Stimulated activated CD4-positive, alpha-beta T cell treated with anti-CD3 and anti-CD28 coated beads, Interleukin-4, amount 100 ng/mL, for 24 hours (primary cell): ENCODE measurements at regions not wholly inside any gene's neighbourhood (a gene's known extent, or its start where the extent isn't known, plus 50 kb on each side); places are given as distances from the start of the nearest gene placed in this dataset.
"Not testable (repeated sequence)": the region's sequence is repeated elsewhere in the genome, so short reads cannot be mapped to it uniquely, and the experiment has no call there.

Experiments
- DNase-seq: peaks from one replicate; pipeline ENCODE4 v3.0.0-alpha.2; 2020

DNA sequence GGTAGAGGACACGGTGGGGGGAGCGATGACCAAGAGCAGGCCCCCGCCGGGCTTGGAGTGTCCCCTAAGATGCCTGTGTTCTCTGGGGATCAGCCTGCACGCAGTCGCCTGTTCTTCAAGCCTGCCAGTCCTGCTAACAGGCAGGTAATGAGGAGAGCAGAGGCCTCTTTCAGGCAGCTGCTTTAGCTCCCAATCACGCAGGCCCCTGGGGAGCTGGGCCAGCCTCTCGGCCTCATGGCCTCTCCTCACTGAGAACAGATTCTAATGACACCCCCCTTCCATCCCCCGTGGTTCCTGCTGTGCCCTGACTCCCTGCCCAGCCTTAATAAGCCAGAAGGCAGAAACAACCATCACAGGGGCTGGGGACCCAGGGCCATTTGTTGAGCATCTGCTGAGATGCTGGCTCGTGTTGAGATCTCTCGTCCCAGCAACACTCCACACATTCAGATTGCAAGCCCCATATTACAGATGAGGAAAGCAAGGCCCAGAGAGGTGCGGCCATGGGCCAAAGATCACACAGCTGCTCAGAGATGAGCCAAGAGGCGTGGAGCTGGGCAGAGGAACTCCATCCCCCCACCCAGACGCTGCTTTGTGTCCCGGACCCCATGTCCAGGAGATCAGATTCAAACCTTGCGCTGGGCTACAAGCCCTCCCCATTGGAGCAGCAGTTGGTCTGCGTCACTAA, 71.6 kb upstream of the CASZ1 start:
- DNase-seq = no peak

DNA sequence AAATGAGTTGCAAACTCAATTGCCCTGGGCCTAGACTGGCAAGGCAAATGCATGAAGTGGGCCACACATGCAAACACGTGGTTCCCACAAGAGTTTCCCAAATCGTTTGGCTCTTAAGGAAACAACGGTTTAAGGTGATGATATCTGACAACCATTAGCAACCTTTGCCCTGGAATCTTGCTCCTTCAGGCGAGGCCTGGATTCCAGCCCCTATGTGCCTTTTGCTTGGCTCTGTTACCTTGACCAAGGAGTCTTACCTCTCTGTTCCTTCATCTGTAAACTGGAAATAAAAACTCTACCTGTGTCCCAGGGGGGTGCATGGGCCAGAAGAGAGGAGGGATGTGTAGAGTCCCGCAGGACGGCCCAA, 72.1 kb upstream of the CASZ1 start:
- DNase-seq = no peak

DNA sequence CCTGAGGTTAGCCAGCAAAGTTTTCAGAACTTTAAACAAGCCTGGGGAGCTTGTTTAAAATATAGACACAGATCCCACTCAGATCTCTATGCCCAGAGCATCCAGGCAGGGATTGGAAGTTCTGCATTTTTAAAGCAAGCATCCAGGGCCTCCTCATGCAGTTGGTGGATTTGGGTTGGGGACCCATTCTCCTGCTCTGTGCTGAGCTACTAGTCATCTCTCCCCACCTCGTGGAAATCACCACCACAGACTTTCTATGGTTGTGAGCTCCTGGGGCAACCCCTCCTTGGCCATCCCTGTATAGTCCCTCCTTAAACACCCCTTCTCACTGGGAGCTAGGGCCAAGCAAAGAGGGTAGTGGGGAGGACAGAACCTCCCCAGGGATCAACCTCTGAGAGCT, 73.5 kb upstream of the CASZ1 start:
- no peak for DNase-seq

DNA sequence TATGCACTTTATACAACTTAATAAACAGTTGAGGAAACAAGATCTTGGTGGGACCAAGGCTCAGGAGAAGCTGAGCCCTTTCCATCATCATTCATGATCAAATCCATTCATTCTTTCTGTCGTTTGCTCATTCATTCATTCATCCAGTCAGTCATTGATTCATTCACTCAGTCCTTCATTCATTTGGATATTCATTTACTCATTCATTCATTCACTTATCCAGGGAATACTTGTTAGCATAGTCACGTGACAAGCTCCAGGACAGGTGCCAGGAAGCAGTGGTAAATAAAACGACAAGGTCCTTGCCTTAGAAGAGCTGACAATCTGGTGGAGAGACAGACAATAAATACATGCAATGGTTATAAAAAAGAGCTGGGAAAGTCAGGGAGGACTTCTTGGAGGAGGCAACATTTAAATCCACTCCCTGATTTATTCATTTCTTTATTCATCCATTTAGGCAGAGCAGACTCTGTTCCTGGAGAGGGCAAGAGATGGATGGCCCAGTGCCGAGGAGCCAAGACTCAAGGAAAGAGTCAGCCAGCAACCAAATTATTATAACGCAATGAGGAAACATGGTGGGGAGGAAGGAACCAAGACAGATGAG, 74.1 kb upstream of the CASZ1 start:
- DNase-seq = no peak

DNA sequence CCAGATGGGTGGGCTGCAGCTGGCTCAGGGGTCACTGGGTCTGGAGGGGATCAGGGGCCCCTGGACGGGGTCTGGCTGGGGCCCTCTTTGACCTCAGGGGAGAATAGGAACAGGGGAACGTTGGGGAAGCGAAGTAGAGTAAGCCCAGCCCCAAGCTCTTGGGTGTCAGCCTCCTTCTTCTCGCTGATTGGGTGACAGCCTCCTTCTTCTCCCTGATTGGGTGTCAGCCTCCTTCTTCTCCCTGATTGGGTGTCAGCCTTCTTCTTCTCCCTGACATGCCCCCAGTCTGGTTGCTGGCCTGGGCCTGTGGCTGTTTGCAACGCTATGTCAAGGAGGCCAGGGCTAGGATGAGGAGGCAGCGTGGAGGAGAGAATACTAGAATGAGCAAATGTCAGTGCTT, 76.7 kb upstream of the CASZ1 start:
- DNase-seq = no peak

DNA sequence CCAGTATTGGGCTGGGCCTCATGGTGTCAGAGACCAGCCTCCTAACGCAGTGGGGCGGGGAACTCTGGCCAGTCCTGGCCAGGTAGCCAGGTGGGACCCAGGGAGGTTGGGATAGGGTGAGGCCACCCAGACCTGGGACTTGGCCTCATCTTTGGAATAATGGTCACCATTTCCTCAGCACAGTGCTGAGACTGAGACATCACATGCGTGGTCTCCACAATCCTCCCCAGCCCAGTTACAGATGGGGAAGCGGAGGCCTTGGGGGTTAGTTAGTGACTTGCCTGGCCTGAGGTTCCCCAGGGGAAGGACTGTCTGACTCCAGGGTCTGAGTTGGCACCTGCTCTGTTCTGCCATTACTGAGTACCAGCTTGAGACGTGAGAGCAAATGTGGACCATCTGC, 77.9 kb upstream of the CASZ1 start:
- DNase-seq = no peak

DNA sequence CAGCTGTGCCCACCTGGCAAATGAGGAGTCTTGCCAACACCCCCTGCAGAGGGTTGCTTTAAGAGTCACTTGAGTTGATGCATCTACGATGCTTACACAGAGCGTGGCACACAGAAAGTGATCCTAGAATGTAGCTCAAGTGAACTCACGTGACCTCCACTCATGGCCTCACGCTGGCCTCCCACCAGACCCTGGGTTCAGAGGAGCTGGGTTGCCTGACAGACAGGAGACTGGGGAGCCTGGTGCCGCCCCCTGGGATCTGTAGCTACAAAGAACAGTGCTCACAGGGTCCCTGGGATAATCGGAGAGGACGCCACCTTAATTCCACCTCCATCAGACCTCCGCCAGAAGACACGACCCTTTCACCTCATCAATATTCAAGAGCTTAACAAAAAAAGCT, 81.4 kb upstream of the CASZ1 start:
- DNase-seq = no peak

DNA sequence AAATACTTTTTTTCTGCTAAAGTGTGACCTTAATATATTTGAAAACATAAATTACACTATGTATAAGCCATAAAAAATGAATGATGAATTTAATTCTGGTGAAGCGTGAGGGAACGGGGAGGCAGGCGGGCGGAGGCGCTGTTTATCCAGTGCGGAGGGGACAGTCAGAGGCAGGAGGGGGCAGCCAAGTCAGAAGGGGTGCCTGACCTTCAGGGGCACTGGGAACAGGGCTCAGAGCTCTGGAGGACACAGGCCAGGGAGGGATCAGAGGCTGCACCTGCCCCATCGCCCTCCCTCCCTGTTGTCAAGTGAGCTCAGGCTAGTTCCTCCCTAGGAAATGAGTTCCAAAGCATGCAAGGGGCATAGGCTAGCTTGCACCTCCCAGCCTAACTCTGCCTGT, 82.0 kb upstream of the CASZ1 start:
- no peak for DNase-seq

DNA sequence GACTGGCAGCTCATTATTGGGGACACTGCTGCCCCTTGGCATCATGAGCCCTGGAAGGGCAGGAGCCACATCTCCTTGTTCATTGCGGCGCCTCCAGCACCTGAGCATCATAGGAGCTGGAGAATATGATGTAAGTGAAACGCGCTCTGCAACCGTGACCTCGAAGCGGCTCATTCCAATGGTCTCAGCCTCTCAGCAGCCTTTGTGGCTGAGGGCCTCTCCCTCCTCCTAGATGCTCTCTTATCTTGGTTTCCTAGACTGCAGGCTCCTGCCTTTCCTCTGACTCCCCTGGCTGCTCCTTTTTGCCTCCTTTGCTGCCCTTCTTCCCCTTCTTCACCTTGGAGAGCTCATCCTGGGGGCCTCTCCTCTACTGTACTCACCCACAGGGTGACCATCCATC, 83.6 kb upstream of the CASZ1 start:
- no peak for DNase-seq

DNA sequence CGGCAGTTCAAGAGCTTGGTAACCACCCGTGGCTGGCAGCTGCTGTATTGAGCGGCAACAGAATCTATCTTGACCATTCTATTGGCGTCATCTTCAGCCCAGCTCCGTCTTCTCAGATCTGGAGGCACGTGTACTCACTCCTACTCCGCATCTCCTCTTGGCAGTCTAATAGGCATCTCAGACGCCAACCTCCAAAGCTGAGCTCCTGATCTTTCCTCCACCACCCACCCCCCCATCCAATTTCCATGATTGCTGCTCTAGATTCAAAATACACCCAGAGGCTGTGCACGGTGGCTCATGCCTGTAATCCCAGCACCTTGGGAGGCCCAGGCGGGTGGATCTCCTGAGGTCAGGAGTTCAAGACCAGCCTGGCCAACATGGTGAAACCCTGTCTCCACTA, 84.6 kb upstream of the CASZ1 start:
- DNase-seq = no peak

DNA sequence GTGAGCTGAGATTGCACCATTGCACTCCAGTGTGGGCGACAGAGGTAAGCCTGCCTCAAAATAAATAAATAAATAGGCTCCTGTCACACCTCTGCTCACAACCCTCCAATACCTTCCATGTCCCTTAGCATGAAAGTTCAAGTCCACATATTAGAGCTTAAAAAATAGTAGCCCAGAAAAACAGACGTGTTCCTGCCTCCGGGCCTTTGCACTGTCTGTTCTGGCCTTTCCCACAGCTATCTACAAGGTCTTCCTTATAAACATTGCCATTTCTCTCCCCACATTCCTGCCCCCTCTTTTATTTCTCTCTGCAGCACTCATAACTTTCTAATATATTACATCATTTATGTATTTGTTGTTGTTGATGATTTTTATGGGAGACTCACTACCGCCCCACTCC, 85.6 kb upstream of the CASZ1 start:
- DNase-seq = no peak

DNA sequence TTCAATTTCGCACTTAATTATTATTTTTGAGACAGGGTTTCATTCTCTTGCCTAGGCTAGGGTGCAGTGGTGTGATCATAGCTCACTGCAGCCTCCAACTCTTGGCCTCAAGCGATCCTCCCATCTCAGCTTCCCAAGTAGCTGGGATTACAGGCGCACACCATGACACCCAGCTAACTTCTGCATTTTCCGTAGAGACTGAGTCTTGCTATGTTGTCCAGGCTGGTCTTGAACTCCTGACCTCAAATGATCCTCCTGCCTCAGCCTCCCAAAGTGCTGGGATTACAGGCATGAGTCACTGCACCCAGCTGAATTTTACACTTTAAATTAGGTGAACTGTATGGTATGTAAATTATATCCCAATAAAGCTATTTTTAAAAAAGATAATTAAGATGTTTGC, 90.6 kb upstream of the CASZ1 start:
- DNase-seq = not testable (repeated sequence)

DNA sequence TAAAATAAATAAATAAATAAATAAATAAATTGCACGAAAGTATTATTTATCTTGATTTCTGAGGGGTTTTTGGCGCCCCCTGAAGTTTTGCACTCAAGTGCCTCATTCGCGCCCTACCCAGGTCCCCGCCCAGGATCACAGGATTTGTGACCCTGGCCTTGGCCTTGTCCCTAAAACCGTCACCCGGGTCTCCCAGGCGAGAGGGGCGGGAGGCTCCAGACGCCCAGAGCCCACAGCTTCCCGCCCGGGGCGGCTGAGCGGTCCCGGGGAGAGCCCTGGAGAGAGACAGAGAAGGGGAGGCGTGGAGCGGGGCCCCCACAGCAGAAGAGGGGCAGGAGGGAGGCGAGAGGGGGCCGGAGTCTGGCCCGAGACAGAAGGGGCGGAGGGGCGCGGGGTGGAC, 91.8 kb upstream of the CASZ1 start:
- DNase-seq = no peak

DNA sequence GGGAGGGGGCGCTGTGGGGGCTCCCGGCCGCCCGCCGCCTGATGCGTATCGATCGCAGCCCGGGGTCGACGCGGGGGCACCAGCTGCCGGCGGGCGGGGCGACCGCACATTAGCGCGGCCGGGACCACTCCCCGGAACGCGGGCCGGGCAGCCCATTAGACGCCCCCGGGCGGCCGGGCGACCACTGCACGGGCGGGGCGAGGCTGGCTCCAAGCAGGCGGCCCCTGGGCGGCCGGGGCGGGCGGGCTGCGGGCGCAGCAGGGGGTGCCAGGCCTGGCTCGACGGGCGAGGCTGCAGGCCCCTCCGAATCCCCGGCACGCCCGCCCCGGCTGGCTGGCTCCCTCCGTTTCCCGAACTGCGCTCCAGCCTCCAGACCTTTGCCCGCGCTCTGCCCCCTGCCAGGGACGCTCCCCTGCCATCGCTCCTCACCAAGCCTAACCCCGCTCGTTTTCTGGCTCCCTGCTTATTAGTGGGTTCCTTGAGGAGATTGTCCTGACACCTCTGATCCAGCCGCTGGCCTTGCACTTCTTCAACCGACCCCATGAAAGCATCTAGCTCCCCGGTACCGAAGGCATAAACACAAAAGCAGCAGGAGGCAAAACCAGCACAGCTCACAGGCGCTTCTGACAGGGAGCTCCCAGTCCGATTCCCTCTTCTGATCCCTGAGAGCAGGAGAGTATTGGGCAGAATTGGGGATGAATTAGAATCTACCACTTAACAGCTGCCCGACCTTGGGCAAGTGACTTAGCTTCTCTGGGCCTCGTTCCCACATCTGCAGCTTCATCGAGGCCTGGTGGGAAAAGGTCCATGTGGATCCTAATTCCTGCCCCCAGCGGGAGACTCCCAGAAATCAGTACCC, 92.6 kb upstream of the CASZ1 start:
- no peak for DNase-seq

DNA sequence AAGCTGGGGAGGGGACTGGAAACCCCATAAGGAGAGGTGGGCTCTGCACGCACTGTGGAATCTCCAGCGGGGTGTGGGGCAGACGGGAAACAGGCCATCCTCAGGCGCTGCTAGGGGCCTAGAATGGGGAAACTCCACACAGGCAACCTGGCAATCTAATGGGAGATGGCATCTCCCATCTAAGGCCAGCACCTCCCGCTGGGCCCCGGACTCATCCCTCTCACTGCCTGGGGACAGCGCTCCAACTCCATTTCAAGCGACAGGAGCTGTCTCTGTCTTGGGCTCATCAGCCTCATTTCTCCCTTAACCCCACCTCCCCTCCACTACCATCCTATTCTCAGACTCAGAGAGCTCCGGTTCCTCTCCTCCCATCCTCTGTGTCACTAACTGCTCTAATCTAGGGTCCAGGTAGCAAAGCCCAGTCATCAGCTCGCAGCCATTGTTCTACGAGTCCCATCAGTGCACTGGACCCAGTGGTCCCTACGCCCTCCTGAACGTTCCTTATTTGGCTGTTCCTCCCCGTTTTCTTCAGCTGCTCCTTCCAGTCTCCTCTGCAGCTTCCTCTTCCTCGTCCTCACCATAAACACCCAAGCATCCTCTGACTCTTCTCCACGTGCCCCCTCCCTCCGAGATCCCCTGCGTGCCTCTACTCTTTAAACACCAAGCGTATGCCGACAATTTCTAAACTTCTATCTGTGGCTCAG, 93.4 kb upstream of the CASZ1 start:
- no peak for DNase-seq

DNA sequence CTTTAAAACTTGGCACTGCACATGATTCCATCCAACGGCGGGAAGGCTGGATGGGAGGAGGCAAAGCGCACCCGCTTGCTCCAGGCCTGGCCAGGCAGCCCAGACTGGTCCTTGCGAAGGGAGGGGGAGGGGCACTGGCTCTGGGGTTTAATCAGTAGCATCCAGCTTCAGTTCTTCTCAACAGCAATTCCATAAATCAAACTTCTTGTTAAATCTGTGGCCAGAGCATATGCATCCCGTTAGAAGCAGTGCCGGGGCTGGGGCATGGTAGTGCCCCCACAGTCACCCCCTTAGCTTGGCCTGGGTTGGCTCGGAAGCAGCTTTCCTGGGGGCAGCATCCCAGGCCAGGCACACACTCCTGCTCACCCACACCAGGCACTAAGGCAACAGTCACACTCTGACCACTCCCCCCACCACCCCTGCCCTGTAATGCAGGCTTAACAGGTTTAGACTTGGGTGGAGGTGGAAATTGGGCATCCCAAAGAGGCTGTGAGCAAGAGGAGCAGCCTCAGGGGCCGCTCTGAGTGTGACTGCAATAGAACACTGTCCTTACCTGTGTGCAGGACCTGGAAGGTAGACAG, 94.1 kb upstream of the CASZ1 start:
- DNase-seq = no peak

DNA sequence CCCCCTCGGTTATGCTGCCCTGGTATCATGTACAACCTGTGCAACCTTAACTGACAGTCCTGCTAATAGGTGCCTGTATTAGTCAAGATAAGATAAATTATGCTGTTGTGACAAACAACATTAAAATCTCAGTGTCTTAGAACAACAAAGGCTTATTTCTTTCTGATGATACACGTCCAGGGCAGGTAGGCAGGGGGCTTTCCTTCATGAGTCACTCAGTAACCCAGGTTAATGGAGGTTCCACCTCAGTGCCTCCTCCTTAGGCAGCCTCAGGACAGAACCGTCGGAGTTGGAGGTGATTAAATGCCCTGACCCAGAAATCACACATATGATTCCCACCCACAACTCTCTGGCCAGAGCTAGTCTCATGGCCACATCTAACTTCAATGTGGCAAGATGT, 94.6 kb upstream of the CASZ1 start:
- DNase-seq = no peak

DNA sequence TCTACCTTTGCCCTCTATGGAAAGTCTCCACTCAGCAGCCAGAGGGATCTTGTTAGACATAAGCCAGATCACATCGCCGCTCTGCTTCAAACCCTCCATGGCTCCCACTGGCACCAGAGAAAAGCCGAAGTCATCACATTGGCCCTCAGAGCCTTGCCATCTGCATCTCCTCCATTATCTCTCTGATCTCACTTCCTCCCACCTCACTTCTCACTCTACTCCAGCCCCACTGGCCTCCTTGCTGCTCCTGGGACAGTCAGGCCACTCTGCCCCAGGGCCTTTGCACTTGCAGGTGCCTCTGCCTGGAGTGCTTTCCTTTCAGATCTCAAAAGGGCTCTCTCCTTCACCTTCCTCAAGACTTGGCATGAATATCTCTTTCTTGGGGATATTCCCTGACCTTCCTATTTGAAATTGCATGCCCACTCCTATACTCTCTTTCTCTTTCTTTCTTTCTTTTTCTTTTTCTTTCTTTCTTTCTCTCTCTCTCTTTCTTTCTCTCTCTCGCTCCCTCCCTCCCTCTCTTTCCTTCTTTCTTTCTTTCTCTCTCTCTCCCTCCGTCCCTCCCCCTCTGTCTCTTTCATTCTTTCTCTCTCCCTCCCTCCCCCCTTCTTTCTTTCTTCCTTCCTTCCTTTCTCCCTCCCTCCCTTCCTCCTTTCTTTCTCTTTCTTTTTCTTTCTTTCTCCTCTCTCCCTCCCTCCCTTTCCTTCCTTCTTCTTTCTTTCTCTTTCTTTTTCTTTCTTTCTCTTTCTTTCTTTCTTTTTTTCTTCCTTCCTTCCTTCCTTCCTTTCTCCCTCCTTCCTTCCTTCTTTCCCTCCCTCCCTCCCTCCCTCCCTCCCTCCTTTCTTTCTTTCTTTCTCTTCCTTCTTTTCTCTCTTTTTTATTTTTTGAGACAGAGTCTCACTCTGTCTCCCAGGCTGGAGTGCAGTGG, 96.0 kb upstream of the CASZ1 start:
- no peak for DNase-seq

DNA sequence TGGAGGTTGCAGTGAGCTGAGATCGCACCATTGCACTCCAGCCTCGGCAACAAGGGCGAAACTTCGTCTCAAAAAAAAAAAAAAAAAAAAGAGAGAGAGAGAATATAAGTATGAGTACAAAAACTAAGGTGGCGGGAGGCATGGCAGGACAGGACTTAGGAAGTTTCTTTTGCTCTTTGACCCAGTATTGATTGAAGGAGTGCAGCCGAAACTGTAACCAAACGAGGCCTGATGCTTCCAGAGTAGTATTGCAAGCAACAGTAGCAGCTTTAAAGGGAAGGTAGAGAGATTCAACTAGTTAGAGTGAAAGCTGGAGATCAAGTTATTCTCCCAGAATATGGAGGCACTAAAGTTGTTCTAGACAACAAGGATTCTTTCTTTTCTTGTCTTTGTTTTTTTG, 99.2 kb upstream of the CASZ1 start:
- DNase-seq = no peak

DNA sequence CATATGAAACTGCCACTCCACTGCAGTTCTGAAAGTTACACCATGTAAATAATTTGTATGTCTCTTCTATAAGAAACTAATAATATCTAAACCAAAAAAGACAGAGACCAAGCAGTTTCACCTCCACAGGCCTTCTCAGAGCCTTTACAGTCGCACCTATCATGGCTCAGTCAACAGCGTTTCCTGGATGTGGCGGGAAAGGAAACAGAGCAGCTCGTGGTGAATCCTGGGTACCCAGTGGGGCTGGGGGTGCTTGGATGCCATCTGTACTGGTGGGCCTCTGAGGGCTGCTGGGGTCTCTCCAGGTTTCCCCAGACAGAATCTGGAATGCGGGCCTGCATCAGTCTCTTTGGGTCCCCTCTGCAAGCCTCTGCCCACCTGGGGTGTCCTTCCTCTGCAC, 100.2 kb upstream of the CASZ1 start:
- no peak for DNase-seq

DNA sequence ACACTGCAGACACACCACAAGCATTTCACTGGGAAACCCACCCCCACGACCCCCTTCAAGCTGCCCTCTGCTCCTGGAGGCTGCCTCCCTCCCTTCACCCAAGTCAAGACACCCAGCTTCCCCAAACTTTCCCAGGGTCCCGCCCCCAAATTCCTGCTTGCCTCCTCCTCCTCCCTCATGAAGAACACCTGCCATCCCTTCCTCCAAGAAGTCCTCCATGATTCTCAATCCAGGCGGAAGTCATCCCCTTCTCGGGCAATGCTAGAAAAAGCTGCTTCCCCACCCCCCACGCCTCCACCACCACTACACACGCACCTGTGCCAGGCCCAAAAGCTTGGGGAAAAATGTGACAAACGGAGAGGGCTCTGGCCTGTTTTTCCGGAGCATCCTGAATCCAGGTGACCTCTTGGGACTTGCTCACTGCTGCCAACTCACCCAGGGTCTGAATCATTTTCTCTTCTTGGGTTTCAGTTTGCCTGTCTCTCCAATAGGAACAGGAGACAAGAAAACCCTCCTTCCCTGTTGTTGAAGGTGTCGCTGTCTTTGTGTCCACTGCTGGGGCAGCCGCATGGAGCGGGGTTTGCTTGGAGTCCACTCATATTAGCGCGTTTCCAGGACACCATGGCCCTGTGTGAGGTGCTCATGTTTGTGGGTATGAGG, 101.0 kb upstream of the CASZ1 start:
- DNase-seq = no peak
